ENCODE measurements at regions not wholly inside any gene's neighbourhood (a gene's known extent, or its start where the extent isn't known, plus 50 kb on each side); places are given as distances from the start of the nearest gene placed in this dataset.
"Not testable (repeated sequence)": the region's sequence is repeated elsewhere in the genome, so short reads cannot be mapped to it uniquely, and the experiment has no call there.

- TF ChIP-seq, protein P1, sequence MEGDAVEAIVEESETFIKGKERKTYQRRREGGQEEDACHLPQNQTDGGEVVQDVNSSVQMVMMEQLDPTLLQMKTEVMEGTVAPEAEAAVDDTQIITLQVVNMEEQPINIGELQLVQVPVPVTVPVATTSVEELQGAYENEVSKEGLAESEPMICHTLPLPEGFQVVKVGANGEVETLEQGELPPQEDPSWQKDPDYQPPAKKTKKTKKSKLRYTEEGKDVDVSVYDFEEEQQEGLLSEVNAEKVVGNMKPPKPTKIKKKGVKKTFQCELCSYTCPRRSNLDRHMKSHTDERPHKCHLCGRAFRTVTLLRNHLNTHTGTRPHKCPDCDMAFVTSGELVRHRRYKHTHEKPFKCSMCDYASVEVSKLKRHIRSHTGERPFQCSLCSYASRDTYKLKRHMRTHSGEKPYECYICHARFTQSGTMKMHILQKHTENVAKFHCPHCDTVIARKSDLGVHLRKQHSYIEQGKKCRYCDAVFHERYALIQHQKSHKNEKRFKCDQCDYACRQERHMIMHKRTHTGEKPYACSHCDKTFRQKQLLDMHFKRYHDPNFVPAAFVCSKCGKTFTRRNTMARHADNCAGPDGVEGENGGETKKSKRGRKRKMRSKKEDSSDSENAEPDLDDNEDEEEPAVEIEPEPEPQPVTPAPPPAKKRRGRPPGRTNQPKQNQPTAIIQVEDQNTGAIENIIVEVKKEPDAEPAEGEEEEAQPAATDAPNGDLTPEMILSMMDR (IDR thresholded peaks at IDR 0.05; ENCODE audit: insufficient read depth, low read length, poor library complexity, severe bottlenecking): no peak
- no peaks in the 10 kb centered on the region for H3K36me3 ChIP-seq (ENCODE audit: control insufficient read depth, insufficient read depth, low read length)
- H3K4me3 ChIP-seq (ENCODE audit: low read depth, low read length): no peak overlapping the region
- no peaks in the 10 kb centered on the region for H3K27me3 ChIP-seq (ENCODE audit: control insufficient read depth, insufficient read depth, low read length)
- no peak for DNase-seq (ENCODE audit: low read depth)
Observed at GRCh38 chr18:62651276-62652056, 63.9 kb upstream of the PHLPP1 start.

DNA sequence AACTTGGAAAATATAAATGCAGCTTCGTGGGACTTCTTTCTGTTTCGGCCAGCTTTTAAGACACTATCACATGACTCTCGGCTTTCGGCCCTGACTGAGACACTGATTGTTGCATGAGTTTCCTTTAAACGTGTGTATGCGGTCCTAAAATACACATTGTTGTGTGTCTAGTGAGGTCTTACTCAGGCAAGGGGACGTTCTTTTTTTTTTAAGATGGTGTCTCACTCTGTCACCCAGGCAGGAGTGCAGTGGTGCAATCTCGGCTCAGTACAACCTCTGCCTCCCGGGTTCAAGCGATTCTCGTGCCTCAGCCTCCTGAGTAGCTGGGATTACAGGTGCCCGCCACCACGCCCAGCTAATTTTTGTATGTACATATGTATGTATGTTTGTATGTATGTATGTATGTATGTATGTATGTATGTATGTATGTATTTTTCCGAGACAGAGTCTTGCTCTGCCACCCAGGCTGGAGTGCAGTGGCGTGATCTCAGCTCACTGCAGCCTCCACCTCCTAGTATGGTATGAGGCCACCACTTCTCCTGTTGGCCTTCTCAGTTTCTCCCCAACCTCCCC lies 63.2 kb upstream of the PHLPP1 start:
- H3K4me3 ChIP-seq (ENCODE audit: low read depth, low read length); H3K36me3 ChIP-seq (ENCODE audit: control insufficient read depth, insufficient read depth, low read length); DNase-seq (ENCODE audit: low read depth); H3K27me3 ChIP-seq (ENCODE audit: control insufficient read depth, insufficient read depth, low read length): not testable (repeated sequence)

GRCh38 chr18:62655520-62656219 lies 59.7 kb upstream of the PHLPP1 start:
- TF ChIP-seq, protein P1 (IDR thresholded peaks at IDR 0.05; ENCODE audit: insufficient read depth, low read length, poor library complexity, severe bottlenecking): no peak
- Histone ChIP-seq H3K36me3 (ENCODE audit: control insufficient read depth, insufficient read depth, low read length) (no peaks in the 10 kb centered on the region), H3K27me3 (ENCODE audit: control insufficient read depth, insufficient read depth, low read length) (no peaks in the 10 kb centered on the region), H3K4me3 (ENCODE audit: low read depth, low read length) (no peak overlapping the region)
- DNase-seq (ENCODE audit: low read depth): no peak

GRCh38 chr18:62658028-62658427 lies 57.3 kb upstream of the PHLPP1 start:
- no peak for DNase-seq (ENCODE audit: low read depth)
- TF ChIP-seq, protein P1 (IDR thresholded peaks at IDR 0.05; ENCODE audit: insufficient read depth, low read length, poor library complexity, severe bottlenecking): no peak
- H3K36me3 ChIP-seq (ENCODE audit: control insufficient read depth, insufficient read depth, low read length): no peaks in the 10 kb centered on the region
- no peak overlapping the region for H3K4me3 ChIP-seq (ENCODE audit: low read depth, low read length)
- H3K27me3 ChIP-seq (ENCODE audit: control insufficient read depth, insufficient read depth, low read length): no peaks in the 10 kb centered on the region

DNA sequence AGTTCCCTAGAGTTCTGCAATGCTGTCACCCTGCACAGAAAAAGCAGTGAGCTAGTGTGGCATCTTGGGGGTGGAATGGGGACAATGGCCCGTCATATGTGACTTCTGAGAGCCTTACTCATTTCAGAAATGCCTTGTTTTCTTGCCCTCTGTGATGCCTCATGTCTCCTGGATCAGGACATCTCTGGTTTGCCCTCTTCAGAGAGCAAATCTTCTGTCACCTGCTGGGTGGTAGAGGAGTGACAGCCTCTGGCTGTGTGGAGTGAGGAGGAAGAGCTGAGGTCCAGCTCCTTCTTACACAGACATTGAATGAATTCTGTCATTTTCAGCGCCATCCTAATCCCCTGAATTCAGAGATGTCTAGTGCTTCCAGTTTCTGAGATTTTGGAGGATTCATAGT lies 55.6 kb upstream of the PHLPP1 start:
- Histone ChIP-seq H3K27me3 (ENCODE audit: control insufficient read depth, insufficient read depth, low read length) (no peaks in the 10 kb centered on the region), H3K36me3 (ENCODE audit: control insufficient read depth, insufficient read depth, low read length) (no peaks in the 10 kb centered on the region), H3K4me3 (ENCODE audit: low read depth, low read length) (no peak overlapping the region)
- TF ChIP-seq, protein P1 (IDR thresholded peaks at IDR 0.05; ENCODE audit: insufficient read depth, low read length, poor library complexity, severe bottlenecking): no peak
- DNase-seq (ENCODE audit: low read depth): no peak

- Histone ChIP-seq H3K27me3 (ENCODE audit: control insufficient read depth, insufficient read depth, low read length) (no peaks in the 10 kb centered on the region), H3K36me3 (ENCODE audit: control insufficient read depth, insufficient read depth, low read length) (no peaks in the 10 kb centered on the region), H3K4me3 (ENCODE audit: low read depth, low read length) (no peak overlapping the region)
- no peak for DNase-seq (ENCODE audit: low read depth)
- TF ChIP-seq, protein P1 (IDR thresholded peaks at IDR 0.05; ENCODE audit: insufficient read depth, low read length, poor library complexity, severe bottlenecking): no peak
Observed at GRCh38 chr18:62660691-62661090, 54.6 kb upstream of the PHLPP1 start.

Measured in kidney epithelial cell (primary cell).